ENCODE measurements at regions not wholly inside any gene's neighbourhood (a gene's known extent, or its start where the extent isn't known, plus 50 kb on each side); places are given as distances from the start of the nearest gene placed in this dataset.

- TF ChIP-seq CTCF (conservative IDR thresholded peaks at IDR 0.05; ENCODE audit: low read depth, low read length) (no peak), EZH2 (IDR thresholded peaks at IDR 0.05; ENCODE audit: borderline replicate concordance, low read depth, low read length, poor library complexity, severe bottlenecking) (no peak)
Observed at GRCh38 chr1:60280819-60281218, 207.2 kb upstream of the C1orf87 start.

Data from A673 (cell line).